GM03348 (cell line): ENCODE measurements at regions not wholly inside any gene's neighbourhood (a gene's known extent, or its start where the extent isn't known, plus 50 kb on each side); places are given as distances from the start of the nearest gene placed in this dataset.
"Not testable (repeated sequence)": the region's sequence is repeated elsewhere in the genome, so short reads cannot be mapped to it uniquely, and the experiment has no call there.

ENCODE experiments used
- DNase-seq: peaks from one replicate; pipeline ENCODE4 v3.0.0; 2012; ENCODE audit warnings: low spot score

DNA sequence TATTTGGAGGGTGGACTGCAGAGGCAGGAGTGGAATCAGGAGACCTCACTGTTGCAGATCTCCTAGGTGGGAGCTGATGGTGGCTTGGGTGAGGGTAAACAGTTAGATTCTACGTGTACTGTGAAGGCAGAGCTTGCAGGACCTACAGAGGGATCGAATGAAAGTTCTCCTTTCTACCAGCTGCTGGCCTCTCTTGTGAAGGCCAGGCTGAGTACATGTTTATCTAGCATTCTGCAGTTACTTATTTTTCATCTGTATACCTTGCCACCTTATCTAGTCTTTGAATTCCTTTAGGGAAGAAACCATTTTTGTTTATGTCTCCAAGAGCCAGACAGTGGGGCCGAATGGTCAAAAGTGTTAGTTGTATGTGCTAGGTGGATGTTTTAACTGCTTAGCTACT is 57.6 kb downstream of the PTTG1 start:
- DNase-seq, result no peak

GRCh38 chr5:160479926-160480325 is 58.3 kb downstream of the PTTG1 start:
- DNase-seq, result peak; percentile 40

DNA sequence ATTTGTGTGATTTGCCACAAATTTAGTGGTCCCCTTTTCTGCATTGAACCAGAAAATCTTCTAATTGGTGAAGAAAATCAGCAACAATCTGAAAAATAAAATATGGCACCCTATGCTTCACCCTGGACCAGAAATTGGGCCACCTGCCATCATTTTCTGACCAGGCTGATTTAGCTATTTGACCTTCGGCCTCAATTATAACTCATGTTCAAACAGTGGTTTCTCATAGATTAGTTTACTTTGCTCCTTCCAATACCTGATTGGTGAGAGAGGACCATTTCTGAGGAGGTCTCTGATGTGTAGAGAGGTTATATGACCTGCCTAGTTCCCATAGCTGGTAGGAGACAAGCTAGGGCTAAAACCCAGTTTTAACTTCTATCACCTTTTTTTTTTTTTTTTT is 59.0 kb downstream of the PTTG1 start:
- no peak for DNase-seq

- no peak for DNase-seq
These were observed 63.0 kb downstream of the PTTG1 start for GRCh38 chr5:160484678-160485077.

DNA sequence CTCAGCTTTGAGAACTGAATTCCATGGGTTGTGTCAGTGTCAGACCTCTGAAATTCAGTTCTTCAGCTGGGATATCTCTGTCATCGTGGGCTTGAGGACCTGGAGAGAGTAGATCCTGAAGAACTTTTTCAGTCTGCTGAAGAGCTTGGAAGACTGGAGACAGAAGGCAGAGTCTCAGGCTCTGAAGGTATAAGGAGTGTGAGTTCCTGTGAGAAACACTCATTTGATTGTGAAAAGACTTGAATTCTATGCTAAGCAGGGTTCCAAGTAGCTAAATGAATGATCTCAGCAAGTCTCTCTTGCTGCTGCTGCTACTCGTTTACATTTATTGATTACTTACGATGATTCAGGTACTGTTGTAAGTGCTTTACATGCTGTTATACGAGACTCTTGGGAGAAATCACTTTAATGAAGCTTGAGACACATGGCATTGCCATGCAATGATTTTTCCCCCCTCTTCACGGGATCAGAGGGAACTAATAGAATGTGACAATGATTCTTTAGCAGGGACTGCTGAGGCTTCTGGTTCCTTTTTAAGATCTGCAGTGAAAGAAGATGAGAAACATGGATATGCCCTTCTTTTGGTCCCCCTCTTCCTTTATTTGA is 63.8 kb downstream of the PTTG1 start:
- DNase-seq, result no peak

DNA sequence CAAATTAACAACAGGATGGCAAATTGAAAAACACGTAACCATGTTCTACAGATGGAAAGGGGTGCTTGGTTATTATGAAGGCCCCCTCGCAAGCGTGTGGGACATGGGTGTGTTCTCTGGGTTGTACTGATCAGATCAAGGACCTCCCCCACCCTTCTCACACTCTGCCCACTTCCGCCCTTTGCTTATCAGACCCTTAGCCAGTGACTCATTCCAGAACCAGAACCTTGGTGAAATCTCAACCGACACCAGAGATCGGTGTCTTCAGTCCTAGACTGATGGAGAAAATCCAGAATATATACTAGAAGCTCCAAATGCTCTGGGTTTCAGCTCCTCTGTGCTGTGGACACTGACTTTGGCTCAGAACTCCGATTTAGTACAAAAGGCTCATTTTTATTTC is 64.9 kb downstream of the PTTG1 start:
- DNase-seq, result no peak

DNA sequence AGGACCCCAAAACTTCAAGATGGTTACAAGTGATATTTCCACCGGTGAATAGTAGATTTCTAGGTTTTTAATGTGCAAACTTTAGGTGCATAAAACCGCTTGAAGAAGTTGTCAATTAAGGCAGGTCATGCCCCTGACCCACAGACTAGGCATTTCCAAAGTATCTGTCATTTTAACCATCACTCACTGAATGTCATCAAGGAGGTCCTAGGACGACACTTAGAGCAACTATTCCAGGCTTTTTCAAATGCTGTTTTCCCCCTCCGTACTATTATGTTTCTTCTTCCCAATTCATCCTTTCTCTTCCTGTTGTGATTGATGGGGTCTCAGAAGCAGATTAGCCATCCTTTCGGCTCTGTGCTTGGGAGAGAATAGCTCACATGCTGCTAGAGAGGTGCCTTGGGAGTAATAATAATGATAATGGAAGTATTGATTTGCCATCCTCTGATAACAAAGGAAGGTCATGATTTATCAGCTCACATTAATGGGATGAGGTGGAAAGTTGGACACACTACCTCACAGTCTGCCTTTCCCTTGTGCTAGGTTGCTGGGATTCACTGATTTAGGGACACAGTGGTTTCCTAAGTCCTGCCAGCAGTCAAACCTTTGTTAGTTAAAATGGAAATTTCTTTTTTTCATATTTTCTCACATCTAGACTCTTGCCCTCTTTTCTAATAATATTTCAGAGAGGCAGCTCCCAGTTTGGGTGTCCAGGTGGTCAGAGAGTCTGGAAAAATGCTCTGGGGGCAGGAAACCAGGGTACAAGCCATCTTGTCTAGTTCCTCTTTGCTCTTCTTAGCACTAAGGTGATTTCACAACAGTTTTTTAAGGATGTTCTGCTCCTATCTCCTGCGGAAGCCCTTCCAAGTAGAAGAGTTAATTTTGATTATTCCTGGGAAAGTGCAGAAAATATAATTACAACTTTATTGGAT is 67.0 kb downstream of the PTTG1 start:
- DNase-seq, result no peak

GRCh38 chr5:160491438-160491837 is 69.8 kb downstream of the PTTG1 start:
- DNase-seq, result no peak

- no peak for DNase-seq
These were observed 70.9 kb downstream of the PTTG1 start for GRCh38 chr5:160492565-160492964.

DNA sequence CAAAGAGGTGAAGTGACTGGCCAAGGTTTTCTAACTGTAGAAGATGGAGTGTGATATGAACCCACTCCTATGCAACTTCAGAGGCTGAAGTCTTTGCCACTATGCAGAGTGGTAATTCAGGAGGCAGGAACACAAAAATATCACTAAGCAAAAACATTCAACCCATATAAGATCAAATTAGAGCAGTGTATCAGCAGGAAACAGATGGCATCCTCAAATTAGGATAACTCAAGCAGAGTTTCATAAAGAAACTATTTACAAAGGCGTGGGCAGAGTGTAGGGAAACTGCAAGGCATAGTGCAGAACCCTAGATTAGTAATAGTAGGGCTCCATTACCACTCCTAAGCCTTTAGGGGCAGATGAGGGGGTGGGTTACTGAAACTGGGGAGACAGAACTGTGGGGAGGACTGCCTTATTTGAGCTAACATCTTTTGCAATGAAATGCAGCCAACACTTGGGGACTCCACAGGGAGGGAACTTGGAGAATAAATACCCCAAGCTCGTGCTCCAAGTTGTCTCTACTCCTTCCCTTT is 72.2 kb downstream of the PTTG1 start:
- no peak for DNase-seq

- DNase-seq, result no peak
These were observed 72.8 kb downstream of the PTTG1 start for GRCh38 chr5:160494451-160494850.

DNA sequence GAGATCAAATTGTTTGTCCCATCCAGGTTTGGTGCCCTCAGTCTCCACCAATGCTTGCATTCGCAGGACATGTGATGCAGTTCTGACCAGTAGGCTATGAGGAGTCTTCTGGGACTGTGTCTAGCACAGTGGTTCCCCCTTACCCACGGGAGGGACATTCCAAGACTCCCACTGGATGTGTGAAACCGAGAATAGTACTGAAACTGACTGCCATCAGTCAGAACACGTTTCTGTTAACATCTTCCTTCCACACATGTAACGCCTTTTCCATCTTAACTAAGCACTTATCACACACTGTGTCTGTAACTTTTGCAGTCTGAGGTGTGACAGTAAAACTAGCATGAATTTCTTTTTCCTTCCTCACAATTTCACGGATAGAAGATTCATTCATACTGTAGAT is 74.7 kb downstream of the PTTG1 start:
- DNase-seq, result no peak

GRCh38 chr5:160496784-160497183 is 75.1 kb downstream of the PTTG1 start:
- DNase-seq, result no peak

DNA sequence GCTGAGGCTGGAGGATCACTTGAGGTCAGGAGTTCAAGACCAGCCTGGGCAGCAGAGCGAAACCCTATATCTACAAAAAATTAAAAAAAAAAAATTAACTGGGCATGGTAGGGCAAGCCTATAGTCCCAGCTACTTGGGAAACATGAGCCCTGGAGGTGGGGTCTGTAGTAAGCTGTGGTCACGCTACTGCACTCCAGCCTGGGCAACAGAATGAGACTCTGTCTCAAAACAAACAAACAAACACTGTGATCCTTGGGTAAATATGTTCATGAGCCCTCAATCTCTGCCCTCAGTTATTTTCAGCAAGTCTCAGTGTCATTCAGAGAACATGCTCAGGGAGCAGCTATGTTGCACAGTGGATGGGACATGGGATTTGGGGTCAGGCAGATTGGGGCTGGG is 76.2 kb downstream of the PTTG1 start:
- DNase-seq, result no peak

DNA sequence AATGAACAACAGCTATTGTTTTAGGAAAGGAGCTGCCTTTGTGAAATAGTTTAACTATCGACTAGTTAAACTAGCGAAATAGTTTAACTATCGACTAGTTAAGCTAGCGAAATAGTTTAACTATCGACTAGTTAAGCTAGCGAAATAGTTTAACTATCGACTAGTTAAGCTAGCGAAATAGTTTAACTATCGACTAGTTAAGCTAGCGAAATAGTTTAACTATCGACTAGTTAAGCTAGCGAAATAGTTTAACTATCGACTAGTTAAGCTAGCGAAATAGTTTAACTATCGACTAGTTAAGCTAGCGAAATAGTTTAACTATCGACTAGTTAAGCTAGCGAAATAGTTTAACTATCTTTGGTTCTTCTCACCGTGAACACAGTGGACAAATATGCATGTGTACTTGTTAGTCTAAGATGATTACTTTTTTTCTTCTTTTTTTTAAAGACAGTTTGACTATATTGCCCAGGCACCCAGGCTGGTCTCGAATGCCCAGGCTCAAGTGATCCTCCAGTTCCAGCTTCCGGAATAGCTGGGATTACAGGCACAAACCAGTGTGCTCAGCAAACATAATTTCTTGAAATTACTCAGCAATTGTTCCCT is 76.9 kb downstream of the PTTG1 start:
- DNase-seq, result not testable (repeated sequence)

GRCh38 chr5:160500786-160501779 is 79.4 kb downstream of the PTTG1 start:
- no peak for DNase-seq

- no peak for DNase-seq
These were observed 83.3 kb downstream of the PTTG1 start for GRCh38 chr5:160504906-160505305.

DNA sequence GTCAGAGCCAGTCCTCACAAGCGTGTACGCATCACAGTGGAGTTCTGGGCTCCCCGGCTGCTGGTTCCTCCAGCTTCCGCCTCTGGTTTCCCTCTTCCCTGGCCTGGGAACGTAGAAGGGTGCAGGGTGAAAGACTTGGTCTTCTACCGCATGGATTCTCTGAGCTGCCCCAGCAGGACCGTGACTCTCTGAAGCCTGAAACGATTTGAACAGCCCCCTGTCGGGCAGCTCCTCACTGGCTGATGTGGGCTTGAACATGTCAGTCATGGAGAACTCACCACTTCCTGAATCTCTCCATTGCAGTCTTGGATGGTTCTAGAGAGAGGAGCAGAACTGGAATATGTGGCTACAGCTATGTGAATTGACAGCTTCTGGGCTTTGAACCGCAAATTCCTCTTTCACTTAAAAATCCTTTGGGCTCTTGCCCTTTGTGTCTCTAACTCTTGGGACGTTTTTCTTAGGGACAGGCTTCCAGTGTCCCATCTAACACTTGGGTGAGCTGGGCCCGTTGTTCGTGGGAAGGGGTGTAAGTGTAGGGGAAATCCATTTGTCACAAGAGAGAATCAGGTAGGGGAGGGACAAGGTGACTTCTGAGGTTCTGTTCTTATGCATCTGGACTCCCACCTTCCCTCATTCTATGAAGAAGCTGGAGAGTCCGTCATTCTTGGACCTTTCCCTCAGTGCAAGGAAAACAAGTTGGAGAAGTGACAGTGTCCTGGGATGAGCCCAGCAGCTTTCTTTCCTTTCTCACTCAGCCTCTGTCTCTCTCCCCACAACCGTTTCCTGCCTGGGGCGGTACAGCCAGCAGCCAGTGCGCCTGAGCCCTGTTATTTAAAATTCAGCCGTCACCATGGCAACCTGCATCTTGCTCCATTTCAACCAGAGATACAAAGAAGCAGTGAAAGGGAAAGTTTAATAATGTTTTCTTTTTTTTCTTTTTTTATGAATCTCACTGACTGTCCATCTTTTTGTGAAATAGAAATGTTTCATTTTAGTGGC is 84.7 kb downstream of the PTTG1 start:
- peak; percentile 23 for DNase-seq

DNA sequence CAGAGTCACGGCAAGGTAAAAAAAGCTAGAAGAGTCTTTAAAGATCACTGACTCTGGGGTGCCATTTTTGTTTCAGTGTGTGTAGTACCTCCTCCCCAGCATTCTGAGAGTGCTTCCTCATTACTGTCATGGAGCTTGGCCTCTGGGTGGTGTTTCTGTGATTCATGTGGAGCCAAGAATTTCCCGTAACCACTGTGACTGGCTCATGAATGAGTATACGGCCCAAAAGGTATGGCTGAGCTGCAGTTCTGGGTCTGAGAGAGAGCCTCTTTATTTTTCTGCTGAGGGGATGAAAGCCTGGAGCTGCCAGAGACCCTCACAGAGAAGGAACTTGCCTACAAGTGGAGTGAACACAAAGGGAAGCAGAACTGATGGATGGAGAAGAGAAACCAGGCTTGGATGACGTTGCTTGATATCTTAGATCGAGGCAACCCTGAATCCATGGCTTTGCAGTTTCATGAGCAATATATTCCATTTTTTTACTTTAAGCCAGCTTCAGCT is 85.6 kb downstream of the PTTG1 start:
- peak; percentile 49 for DNase-seq

- DNase-seq, result peak; percentile 89
These were observed 87.2 kb downstream of the PTTG1 start for GRCh38 chr5:160508780-160509361.
